Osteoblast (primary cell): ENCODE measurements at regions not wholly inside any gene's neighbourhood (a gene's known extent, or its start where the extent isn't known, plus 50 kb on each side); places are given as distances from the start of the nearest gene placed in this dataset.

Source experiments
- DNase-seq: peaks from one replicate; pipeline ENCODE4 v3.0.0; 2011; ENCODE audit warnings: low spot score, mixed read lengths; ENCODE audit not compliant: insufficient read length; ENCODE audit errors: missing footprints
- H2AFZ ChIP-seq: 2 replicates; pipeline ENCODE4 v1.6.0; 2011; ENCODE audit warnings: mild to moderate bottlenecking, low read length
- H3K27ac ChIP-seq: 2 replicates; pipeline ENCODE4 v1.5.1; 2011; ENCODE audit warnings: mild to moderate bottlenecking, low read depth, low read length, moderate library complexity
- H3K27me3 ChIP-seq: 2 replicates; pipeline ENCODE4 v1.6.0; 2012; ENCODE audit warnings: mild to moderate bottlenecking, control low read depth, inconsistent platforms, low read length, moderate library complexity; ENCODE audit not compliant: insufficient read depth
- H3K36me3 ChIP-seq: 2 replicates; pipeline ENCODE4 v1.5.1; 2011; ENCODE audit warnings: mild to moderate bottlenecking, low read length, control low read depth, moderate library complexity; ENCODE audit not compliant: insufficient read depth
- H3K4me1 ChIP-seq: 2 replicates; pipeline ENCODE4 v1.5.1; 2011; ENCODE audit warnings: mild to moderate bottlenecking, low read length, control low read depth, moderate library complexity; ENCODE audit not compliant: insufficient read depth
- H3K4me2 ChIP-seq: 2 replicates; pipeline ENCODE4 v1.6.0; 2011; ENCODE audit warnings: mild to moderate bottlenecking, low read length; ENCODE audit not compliant: insufficient read depth
- H3K4me3 ChIP-seq: fragments of 200-600 bp; sonication (generic); 3 replicates; pipeline ENCODE4 v1.5.1; 2012; ENCODE audit warnings: mild to moderate bottlenecking, low read length, inconsistent platforms; ENCODE audit not compliant: insufficient read depth
- H3K79me2 ChIP-seq: 2 replicates; pipeline ENCODE4 v1.6.0; 2012; ENCODE audit warnings: mild to moderate bottlenecking, low read length, control low read depth, inconsistent platforms; ENCODE audit not compliant: insufficient read depth
- H3K9me3 ChIP-seq: 2 replicates; pipeline ENCODE4 v1.5.1; 2011; ENCODE audit warnings: low read depth, low read length, control low read depth
- H4K20me1 ChIP-seq: 2 replicates; pipeline ENCODE4 v1.6.0; 2012; ENCODE audit warnings: mild to moderate bottlenecking, low read length, control low read depth; ENCODE audit not compliant: insufficient read depth
- TF ChIP-seq, protein P1 (sequence below): IDR thresholded peaks from 2 replicates; pipeline ENCODE4 v1.5.1; 2011; ENCODE audit warnings: mild to moderate bottlenecking, low read depth, low read length, moderate library complexity; ENCODE audit errors: extremely low read depth

DNA sequence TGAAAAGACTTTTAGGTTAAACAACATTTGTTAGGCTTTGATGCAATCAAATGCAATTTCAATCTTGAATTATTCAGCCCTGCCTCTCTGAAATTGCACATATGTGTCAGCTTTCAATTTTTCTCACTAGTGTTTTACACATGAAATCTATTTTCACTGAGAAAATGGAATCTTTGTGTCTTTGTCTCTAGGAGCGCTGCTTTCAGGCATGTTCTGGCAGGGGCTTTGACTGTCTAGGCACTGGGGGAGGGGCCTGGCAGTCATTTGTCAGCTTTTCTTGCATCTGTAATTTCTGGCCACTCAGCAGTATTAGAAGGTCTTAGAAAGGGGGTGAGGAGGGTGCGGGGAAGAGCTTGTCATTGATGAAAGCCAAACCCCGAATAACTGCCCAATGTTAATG lies 264.4 kb downstream of the PTPRC start:
- TF ChIP-seq, protein P1, sequence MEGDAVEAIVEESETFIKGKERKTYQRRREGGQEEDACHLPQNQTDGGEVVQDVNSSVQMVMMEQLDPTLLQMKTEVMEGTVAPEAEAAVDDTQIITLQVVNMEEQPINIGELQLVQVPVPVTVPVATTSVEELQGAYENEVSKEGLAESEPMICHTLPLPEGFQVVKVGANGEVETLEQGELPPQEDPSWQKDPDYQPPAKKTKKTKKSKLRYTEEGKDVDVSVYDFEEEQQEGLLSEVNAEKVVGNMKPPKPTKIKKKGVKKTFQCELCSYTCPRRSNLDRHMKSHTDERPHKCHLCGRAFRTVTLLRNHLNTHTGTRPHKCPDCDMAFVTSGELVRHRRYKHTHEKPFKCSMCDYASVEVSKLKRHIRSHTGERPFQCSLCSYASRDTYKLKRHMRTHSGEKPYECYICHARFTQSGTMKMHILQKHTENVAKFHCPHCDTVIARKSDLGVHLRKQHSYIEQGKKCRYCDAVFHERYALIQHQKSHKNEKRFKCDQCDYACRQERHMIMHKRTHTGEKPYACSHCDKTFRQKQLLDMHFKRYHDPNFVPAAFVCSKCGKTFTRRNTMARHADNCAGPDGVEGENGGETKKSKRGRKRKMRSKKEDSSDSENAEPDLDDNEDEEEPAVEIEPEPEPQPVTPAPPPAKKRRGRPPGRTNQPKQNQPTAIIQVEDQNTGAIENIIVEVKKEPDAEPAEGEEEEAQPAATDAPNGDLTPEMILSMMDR = no peak
- Histone ChIP-seq H2AFZ (no peak overlapping the region), H3K36me3 (peaks cover 26% of the 10 kb centered on the region), H3K4me3 (no peak overlapping the region), H3K9me3 (no peaks in the 10 kb centered on the region), H3K4me1 (peaks cover 12% of the 10 kb centered on the region), H3K4me2 (peak overlapping the region; percentile 21), H3K27ac (no peak overlapping the region), H3K27me3 (no peaks in the 10 kb centered on the region), H3K79me2 (peaks cover 73% of the 10 kb centered on the region), H4K20me1 (peaks cover 3% of the 10 kb centered on the region)
- DNase-seq = peak; percentile 22

DNA sequence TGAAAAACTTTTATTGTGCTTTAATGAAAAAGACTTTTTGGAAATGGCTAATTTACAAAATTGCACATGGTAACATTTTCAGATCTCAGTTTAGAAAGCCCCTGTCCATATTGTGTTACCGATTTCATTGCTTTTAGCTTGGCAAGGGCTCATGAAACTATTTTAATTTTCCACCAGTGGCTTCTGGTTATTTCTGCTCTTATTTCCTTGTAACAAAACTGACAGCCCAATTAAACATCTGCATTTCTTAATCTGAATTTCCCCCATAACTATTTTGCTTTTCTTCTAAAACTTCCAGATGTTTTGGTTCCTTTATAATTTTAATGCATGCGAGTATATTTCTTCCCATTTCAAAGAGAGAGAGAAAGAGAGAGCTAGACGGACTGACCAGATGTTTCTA lies 264.8 kb downstream of the PTPRC start:
- peaks cover 3% of the 10 kb centered on the region for H4K20me1 ChIP-seq
- H3K79me2 ChIP-seq = peaks cover 76% of the 10 kb centered on the region
- peaks cover 25% of the 10 kb centered on the region for H3K36me3 ChIP-seq
- H3K27me3 ChIP-seq = no peaks in the 10 kb centered on the region
- no peak overlapping the region for H3K27ac ChIP-seq
- no peak overlapping the region for H2AFZ ChIP-seq
- DNase-seq = no peak
- no peak overlapping the region for H3K4me3 ChIP-seq
- no peaks in the 10 kb centered on the region for H3K9me3 ChIP-seq
- peaks cover 12% of the 10 kb centered on the region for H3K4me1 ChIP-seq
- H3K4me2 ChIP-seq = peak overlapping the region; percentile 21
- TF ChIP-seq, protein P1 = no peak

DNA sequence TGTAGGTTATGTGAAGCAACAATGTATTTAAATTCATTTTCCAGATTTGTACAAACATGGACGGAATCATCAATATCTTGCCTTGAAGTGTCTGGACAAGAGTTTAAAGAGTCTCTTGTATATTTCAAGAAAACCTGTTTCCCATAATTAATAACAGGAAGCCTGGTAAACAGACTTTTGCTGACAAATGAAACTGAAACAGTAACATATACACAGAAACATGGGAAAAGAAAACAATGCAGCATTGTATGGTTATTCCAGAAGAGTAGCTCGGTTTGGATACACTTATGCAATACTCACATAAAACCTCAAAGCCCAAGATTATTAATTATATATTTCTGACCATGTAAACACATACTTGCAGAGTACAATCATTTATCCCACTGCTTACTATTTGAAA lies 265.5 kb downstream of the PTPRC start:
- Histone ChIP-seq H3K4me3 (no peak overlapping the region), H3K4me2 (peak overlapping the region; percentile 47), H3K27ac (peak overlapping the region; percentile 10)

DNA sequence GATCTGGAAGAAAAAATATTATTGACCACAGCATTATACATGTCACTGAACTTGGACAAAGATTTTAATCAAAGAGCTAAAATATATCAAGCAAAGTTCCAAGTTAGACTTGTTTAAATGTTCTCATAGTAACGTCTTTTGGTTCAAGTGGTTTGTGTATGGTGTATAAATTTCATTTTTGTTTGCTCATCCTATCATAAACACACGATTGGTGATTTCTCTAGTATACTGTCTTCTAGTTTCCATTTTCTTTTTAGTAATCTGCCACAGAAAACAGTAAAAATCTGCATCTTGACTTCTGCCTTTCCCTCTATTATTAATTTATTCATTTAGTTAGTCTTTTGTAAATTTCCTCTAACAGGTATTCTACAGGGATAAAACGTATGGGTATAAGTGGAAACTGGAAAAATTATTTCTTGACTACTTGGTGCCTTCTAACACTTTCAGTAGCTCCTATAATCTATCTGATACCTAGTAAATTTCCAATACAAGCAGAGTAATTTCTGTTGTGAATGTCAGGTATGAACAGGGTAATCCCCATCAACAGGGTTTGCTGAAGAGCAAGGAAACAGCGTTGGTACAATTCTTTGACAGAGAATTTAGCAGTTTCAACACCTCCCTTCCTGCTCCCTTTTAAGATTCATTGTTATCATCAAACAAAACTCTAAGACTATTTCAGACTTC lies 268.0 kb downstream of the PTPRC start:
- Histone ChIP-seq H3K4me2 (no peak overlapping the region), H3K36me3 (no peaks in the 10 kb centered on the region)
- TF ChIP-seq, protein P1 = no peak

More for the DNA sequence above, 265.5 kb downstream of the PTPRC start:
- Histone ChIP-seq H3K9me3 (no peaks in the 10 kb centered on the region), H3K36me3 (peaks cover 18% of the 10 kb centered on the region), H2AFZ (no peak overlapping the region), H3K79me2 (peaks cover 77% of the 10 kb centered on the region), H3K27me3 (no peaks in the 10 kb centered on the region), H4K20me1 (peaks cover 3% of the 10 kb centered on the region), H3K4me1 (peaks cover 12% of the 10 kb centered on the region)
- TF ChIP-seq, protein P1 = no peak
- no peak for DNase-seq

More for the DNA sequence above, 268.0 kb downstream of the PTPRC start:
- no peak for DNase-seq
- H3K79me2 ChIP-seq = peaks cover 82% of the 10 kb centered on the region
- H4K20me1 ChIP-seq = peaks cover 15% of the 10 kb centered on the region
- H3K27me3 ChIP-seq = no peaks in the 10 kb centered on the region
- no peak overlapping the region for H3K27ac ChIP-seq
- H3K4me1 ChIP-seq = peaks cover 18% of the 10 kb centered on the region
- H3K9me3 ChIP-seq = no peaks in the 10 kb centered on the region
- H3K4me3 ChIP-seq = no peak overlapping the region
- no peak overlapping the region for H2AFZ ChIP-seq
